SKM-1 (cell line): ENCODE measurements at regions not wholly inside any gene's neighbourhood (a gene's known extent, or its start where the extent isn't known, plus 50 kb on each side); places are given as distances from the start of the nearest gene placed in this dataset.

Experiments
- DNase-seq: peaks from one replicate; lab custom pipeline; 2025; ENCODE audit not compliant: unreplicated experiment; lab: John Stamatoyannopoulos, UW

- DNase-seq, result no peak
Observed at GRCh38 chr6:101290346-101290745, 103.2 kb upstream of the GRIK2 start.

- DNase-seq, result no peak
Observed at GRCh38 chr6:101294051-101294638, 99.4 kb upstream of the GRIK2 start.

GRCh38 chr6:101294676-101295075 is 98.8 kb upstream of the GRIK2 start:
- no peak for DNase-seq

- no peak for DNase-seq
Observed at GRCh38 chr6:101296169-101296960, 97.1 kb upstream of the GRIK2 start.

GRCh38 chr6:101302593-101302992 is 90.9 kb upstream of the GRIK2 start:
- DNase-seq, result no peak

GRCh38 chr6:101303495-101303894 is 90.0 kb upstream of the GRIK2 start:
- DNase-seq, result no peak

GRCh38 chr6:101312652-101313051 is 80.9 kb upstream of the GRIK2 start:
- DNase-seq, result no peak

- no peak for DNase-seq
Observed at GRCh38 chr6:101322921-101323320, 70.6 kb upstream of the GRIK2 start.

- DNase-seq, result no peak
Observed at GRCh38 chr6:101326411-101326810, 67.1 kb upstream of the GRIK2 start.

- no peak for DNase-seq
Observed at GRCh38 chr6:101341926-101342325, 51.6 kb upstream of the GRIK2 start.
